Neural cell (in vitro differentiated cells): ENCODE measurements at regions not wholly inside any gene's neighbourhood (a gene's known extent, or its start where the extent isn't known, plus 50 kb on each side); places are given as distances from the start of the nearest gene placed in this dataset.

ENCODE experiments used
- H2AFZ ChIP-seq: fragments of 200-600, 300-800 bp; sonication (generic), shearing (Covaris generic); 2 replicates; pipeline ENCODE4 v1.6.0; 2014; ENCODE audit warnings: low read depth, mild to moderate bottlenecking, antibody characterized with exemption, low read length, moderate library complexity
- H3F3A ChIP-seq: fragments of 200-600 bp; shearing (Covaris generic); 2 replicates; pipeline ENCODE4 v1.6.1; 2016; ENCODE audit warnings: mild to moderate bottlenecking, moderate library complexity, mixed read lengths, antibody characterized with exemption, low read length; ENCODE audit not compliant: insufficient read depth, poor library complexity, severe bottlenecking
- H3K27ac ChIP-seq: fragments of 200-600, 300-800 bp; sonication (generic), shearing (Covaris generic); 2 replicates; pipeline ENCODE4 v1.5.1; 2014; ENCODE audit warnings: mild to moderate bottlenecking, low read length, moderate library complexity
- H3K27me3 ChIP-seq: fragments of 300-800, 200-600 bp; sonication (generic), shearing (Covaris generic); 2 replicates; pipeline ENCODE4 v1.6.0; 2014; ENCODE audit warnings: mild to moderate bottlenecking, low read depth, low read length, moderate library complexity; ENCODE audit not compliant: insufficient read depth
- H3K36me3 ChIP-seq: fragments of 300-800, 200-600 bp; sonication (generic), shearing (Covaris generic); 2 replicates; pipeline ENCODE4 v1.5.1; 2014; ENCODE audit warnings: mild to moderate bottlenecking, antibody characterized with exemption, low read length, moderate library complexity; ENCODE audit not compliant: insufficient read depth
- H3K4me2 ChIP-seq: fragments of 300-800, 200-600 bp; sonication (generic), shearing (Covaris generic); 2 replicates; pipeline ENCODE4 v1.6.0; 2014; ENCODE audit warnings: mild to moderate bottlenecking, low read length
- H3K4me3 ChIP-seq: fragments of 300-800, 200-600 bp; sonication (generic), shearing (Covaris generic); 2 replicates; pipeline ENCODE4 v1.5.1; 2014; ENCODE audit warnings: mild to moderate bottlenecking, low read length, moderate library complexity
- H3K79me2 ChIP-seq: fragments of 200-600 bp; shearing (Covaris generic); replicated peaks from 2 replicates; pipeline ENCODE4 v1.6.0; 2014; ENCODE audit warnings: mild to moderate bottlenecking, low read length, moderate library complexity; ENCODE audit not compliant: insufficient read depth
- H3K9ac ChIP-seq: fragments of 300-800, 200-600 bp; sonication (generic), shearing (Covaris generic); 2 replicates; pipeline ENCODE4 v1.6.1; 2016; ENCODE audit warnings: mild to moderate bottlenecking, low read length, mixed read lengths
- H3K9me2 ChIP-seq: fragments of 200-600 bp; shearing (Covaris generic); 2 replicates; pipeline ENCODE4 v1.6.1; 2016; ENCODE audit warnings: mild to moderate bottlenecking, low read length, mixed read lengths; ENCODE audit not compliant: insufficient read depth
- H3K9me3 ChIP-seq: fragments of 200-600, 300-800 bp; sonication (generic), shearing (Covaris generic); 2 replicates; pipeline ENCODE4 v1.6.1; 2016; ENCODE audit warnings: mild to moderate bottlenecking, mixed run types, low read length, moderate library complexity, mixed read lengths
- H4K20me1 ChIP-seq: fragments of 200-600 bp; shearing (Covaris generic); 2 replicates; pipeline ENCODE4 v1.6.1; 2016; ENCODE audit warnings: mild to moderate bottlenecking, mixed run types; ENCODE audit not compliant: insufficient read depth
- EP300 ChIP-seq: fragments of 450-650 bp; conservative IDR thresholded peaks from 2 replicates; pipeline ENCODE4 v1.6.1; 2014; ENCODE audit warnings: antibody characterized with exemption, mild to moderate bottlenecking, moderate library complexity; ENCODE audit not compliant: poor library complexity, severe bottlenecking
- EZH2 ChIP-seq: fragments of 200-600, 300-800 bp; shearing (Covaris generic), sonication (generic); IDR thresholded peaks from 2 replicates; pipeline ENCODE4 v1.6.1; 2014; ENCODE audit warnings: antibody characterized with exemption, low read length, borderline replicate concordance, mild to moderate bottlenecking; ENCODE audit not compliant: insufficient read depth, poor library complexity, severe bottlenecking
- MXI1 ChIP-seq: fragments of 450-650 bp; conservative IDR thresholded peaks from 2 replicates; pipeline ENCODE4 v1.6.1; 2014; ENCODE audit warnings: antibody characterized with exemption, mild to moderate bottlenecking; ENCODE audit not compliant: poor library complexity, severe bottlenecking
- POLR2AphosphoS5 ChIP-seq: IDR thresholded peaks from 2 replicates; pipeline ENCODE4 v1.6.1; 2012
- RAD21 ChIP-seq: fragments of 450-650 bp; conservative IDR thresholded peaks from 2 replicates; pipeline ENCODE4 v1.6.1; 2014; ENCODE audit warnings: antibody characterized with exemption, mild to moderate bottlenecking, moderate library complexity
- SMC3 ChIP-seq: fragments of 450-650 bp; conservative IDR thresholded peaks from 2 replicates; pipeline ENCODE4 v1.6.1; 2014; ENCODE audit warnings: antibody characterized with exemption, mild to moderate bottlenecking, moderate library complexity; ENCODE audit not compliant: poor library complexity
- TAF1 ChIP-seq: IDR thresholded peaks from 2 replicates; pipeline ENCODE4 v1.6.1; 2012; ENCODE audit warnings: low read depth
- TF ChIP-seq, protein P1 (sequence below): fragments of 450-650 bp; IDR thresholded peaks from 2 replicates; pipeline ENCODE4 v1.5.1; 2014; ENCODE audit warnings: antibody characterized with exemption, mild to moderate bottlenecking, moderate library complexity; ENCODE audit not compliant: poor library complexity, severe bottlenecking
- TF ChIP-seq, protein P2 (sequence below): IDR thresholded peaks from 2 replicates; pipeline ENCODE4 v1.6.1; 2012; ENCODE audit warnings: borderline replicate concordance

GRCh38 chr18:66440433-66440832, 163.5 kb downstream of the CDH19 start:
- TF ChIP-seq, protein P1, sequence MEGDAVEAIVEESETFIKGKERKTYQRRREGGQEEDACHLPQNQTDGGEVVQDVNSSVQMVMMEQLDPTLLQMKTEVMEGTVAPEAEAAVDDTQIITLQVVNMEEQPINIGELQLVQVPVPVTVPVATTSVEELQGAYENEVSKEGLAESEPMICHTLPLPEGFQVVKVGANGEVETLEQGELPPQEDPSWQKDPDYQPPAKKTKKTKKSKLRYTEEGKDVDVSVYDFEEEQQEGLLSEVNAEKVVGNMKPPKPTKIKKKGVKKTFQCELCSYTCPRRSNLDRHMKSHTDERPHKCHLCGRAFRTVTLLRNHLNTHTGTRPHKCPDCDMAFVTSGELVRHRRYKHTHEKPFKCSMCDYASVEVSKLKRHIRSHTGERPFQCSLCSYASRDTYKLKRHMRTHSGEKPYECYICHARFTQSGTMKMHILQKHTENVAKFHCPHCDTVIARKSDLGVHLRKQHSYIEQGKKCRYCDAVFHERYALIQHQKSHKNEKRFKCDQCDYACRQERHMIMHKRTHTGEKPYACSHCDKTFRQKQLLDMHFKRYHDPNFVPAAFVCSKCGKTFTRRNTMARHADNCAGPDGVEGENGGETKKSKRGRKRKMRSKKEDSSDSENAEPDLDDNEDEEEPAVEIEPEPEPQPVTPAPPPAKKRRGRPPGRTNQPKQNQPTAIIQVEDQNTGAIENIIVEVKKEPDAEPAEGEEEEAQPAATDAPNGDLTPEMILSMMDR, result no peak
- TF ChIP-seq, protein P2, sequence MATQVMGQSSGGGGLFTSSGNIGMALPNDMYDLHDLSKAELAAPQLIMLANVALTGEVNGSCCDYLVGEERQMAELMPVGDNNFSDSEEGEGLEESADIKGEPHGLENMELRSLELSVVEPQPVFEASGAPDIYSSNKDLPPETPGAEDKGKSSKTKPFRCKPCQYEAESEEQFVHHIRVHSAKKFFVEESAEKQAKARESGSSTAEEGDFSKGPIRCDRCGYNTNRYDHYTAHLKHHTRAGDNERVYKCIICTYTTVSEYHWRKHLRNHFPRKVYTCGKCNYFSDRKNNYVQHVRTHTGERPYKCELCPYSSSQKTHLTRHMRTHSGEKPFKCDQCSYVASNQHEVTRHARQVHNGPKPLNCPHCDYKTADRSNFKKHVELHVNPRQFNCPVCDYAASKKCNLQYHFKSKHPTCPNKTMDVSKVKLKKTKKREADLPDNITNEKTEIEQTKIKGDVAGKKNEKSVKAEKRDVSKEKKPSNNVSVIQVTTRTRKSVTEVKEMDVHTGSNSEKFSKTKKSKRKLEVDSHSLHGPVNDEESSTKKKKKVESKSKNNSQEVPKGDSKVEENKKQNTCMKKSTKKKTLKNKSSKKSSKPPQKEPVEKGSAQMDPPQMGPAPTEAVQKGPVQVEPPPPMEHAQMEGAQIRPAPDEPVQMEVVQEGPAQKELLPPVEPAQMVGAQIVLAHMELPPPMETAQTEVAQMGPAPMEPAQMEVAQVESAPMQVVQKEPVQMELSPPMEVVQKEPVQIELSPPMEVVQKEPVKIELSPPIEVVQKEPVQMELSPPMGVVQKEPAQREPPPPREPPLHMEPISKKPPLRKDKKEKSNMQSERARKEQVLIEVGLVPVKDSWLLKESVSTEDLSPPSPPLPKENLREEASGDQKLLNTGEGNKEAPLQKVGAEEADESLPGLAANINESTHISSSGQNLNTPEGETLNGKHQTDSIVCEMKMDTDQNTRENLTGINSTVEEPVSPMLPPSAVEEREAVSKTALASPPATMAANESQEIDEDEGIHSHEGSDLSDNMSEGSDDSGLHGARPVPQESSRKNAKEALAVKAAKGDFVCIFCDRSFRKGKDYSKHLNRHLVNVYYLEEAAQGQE, result no peak
- TF ChIP-seq RAD21 (no peak), MXI1 (no peak), EZH2 (no peak), POLR2AphosphoS5 (no peak), SMC3 (no peak), TAF1 (no peak), EP300 (no peak)
- H2AFZ ChIP-seq, result no peak overlapping the region

DNA sequence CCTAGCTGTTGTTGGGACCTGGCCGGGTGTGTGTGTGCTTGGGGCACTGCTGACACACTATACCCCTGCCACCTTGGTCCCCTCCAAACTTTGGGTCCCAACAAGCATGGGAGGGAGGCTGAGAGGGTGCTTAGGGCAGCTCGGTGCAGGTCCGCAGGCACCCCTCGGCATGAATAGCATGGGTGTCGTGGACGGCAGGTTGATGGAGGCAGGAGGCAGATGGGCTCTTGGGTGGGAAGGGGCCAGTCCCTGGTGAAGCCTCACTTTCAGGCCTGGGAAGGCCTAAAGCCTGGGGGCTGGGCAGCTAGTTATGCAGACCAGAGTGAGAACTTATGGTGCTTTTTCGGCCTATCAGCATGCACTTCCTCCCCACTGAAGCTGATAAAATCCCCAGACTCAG, 164.2 kb downstream of the CDH19 start:
- H3K79me2 ChIP-seq, result no peaks in the 10 kb centered on the region
- H4K20me1 ChIP-seq, result no peaks in the 10 kb centered on the region
- H3K36me3 ChIP-seq, result no peaks in the 10 kb centered on the region
- H3K27me3 ChIP-seq, result no peaks in the 10 kb centered on the region
- H3K27ac ChIP-seq, result no peak overlapping the region
- no peak overlapping the region for H3K9ac ChIP-seq
- no peaks in the 10 kb centered on the region for H3F3A ChIP-seq
- H3K4me2 ChIP-seq, result no peak overlapping the region
- no peak overlapping the region for H2AFZ ChIP-seq
- TF ChIP-seq EZH2 (no peak), EP300 (no peak)
- H3K9me3 ChIP-seq, result no peaks in the 10 kb centered on the region
- no peak overlapping the region for H3K4me3 ChIP-seq
- H3K9me2 ChIP-seq, result no peaks in the 10 kb centered on the region

More at GRCh38 chr18:66440433-66440832, 163.5 kb downstream of the CDH19 start:
- no peak overlapping the region for H3K27ac ChIP-seq
- H3K27me3 ChIP-seq, result no peaks in the 10 kb centered on the region
- no peaks in the 10 kb centered on the region for H3K36me3 ChIP-seq
- H3K4me2 ChIP-seq, result no peak overlapping the region
- no peak overlapping the region for H3K4me3 ChIP-seq
- H3K9me2 ChIP-seq, result no peaks in the 10 kb centered on the region
- H4K20me1 ChIP-seq, result no peaks in the 10 kb centered on the region
- no peaks in the 10 kb centered on the region for H3K9me3 ChIP-seq
- no peaks in the 10 kb centered on the region for H3F3A ChIP-seq
- no peak overlapping the region for H3K9ac ChIP-seq
- no peaks in the 10 kb centered on the region for H3K79me2 ChIP-seq
